ENCODE measurements at regions not wholly inside any gene's neighbourhood (a gene's known extent, or its start where the extent isn't known, plus 50 kb on each side); places are given as distances from the start of the nearest gene placed in this dataset.
"Not testable (repeated sequence)": the region's sequence is repeated elsewhere in the genome, so short reads cannot be mapped to it uniquely, and the experiment has no call there.

GRCh38 chr2:104976603-104977120 lies 61.2 kb upstream of the MRPS9 start:
- Histone ChIP-seq H3K27me3 (ENCODE audit: control insufficient read depth, insufficient read depth, low read length) (no peaks in the 10 kb centered on the region), H3K9me3 (ENCODE audit: control insufficient read depth in 2 of 3, insufficient read depth in 1 of 3, low read length in 3 of 3) (no peaks in the 10 kb centered on the region), H3K4me3 (ENCODE audit: low read length in 3 of 3) (no peak overlapping the region), H3K36me3 (ENCODE audit: control insufficient read depth in 2 of 3, insufficient read depth in 3 of 3, low read length in 3 of 3) (no peaks in the 10 kb centered on the region), H3K27ac (ENCODE audit: low read depth in 2 of 2, low read length in 2 of 2) (no peak overlapping the region), H3K9ac (ENCODE audit: low read length in 3 of 3) (no peak overlapping the region), H3K4me1 (ENCODE audit: control insufficient read depth in 2 of 3, insufficient read depth in 2 of 3, low read depth in 1 of 3, low read length in 3 of 3) (no peaks in the 10 kb centered on the region)
- FAIRE-seq: no peak
- peak in 1 of 5 donors; percentile 7 for DNase-seq
- TF ChIP-seq CTCF (IDR thresholded peaks at IDR 0.05; ENCODE audit: borderline replicate concordance, extremely low read depth, insufficient read depth): no peak
- intact Hi-C loops (cut with DNase I): no loop called here

- Histone ChIP-seq H3K27ac (ENCODE audit: low read depth in 2 of 2, low read length in 2 of 2) (no peak overlapping the region), H3K36me3 (ENCODE audit: control insufficient read depth in 2 of 3, insufficient read depth in 3 of 3, low read length in 3 of 3) (no peaks in the 10 kb centered on the region), H3K4me1 (ENCODE audit: control insufficient read depth in 2 of 3, insufficient read depth in 2 of 3, low read depth in 1 of 3, low read length in 3 of 3) (no peaks in the 10 kb centered on the region), H3K9me3 (ENCODE audit: control insufficient read depth in 2 of 3, insufficient read depth in 1 of 3, low read length in 3 of 3) (no peaks in the 10 kb centered on the region), H3K4me3 (ENCODE audit: low read length in 3 of 3) (no peak overlapping the region), H3K27me3 (ENCODE audit: control insufficient read depth, insufficient read depth, low read length) (no peaks in the 10 kb centered on the region), H3K9ac (ENCODE audit: low read length in 3 of 3) (no peak overlapping the region)
- DNase-seq (no peak), FAIRE-seq (no peak)
- intact Hi-C loops (cut with DNase I): no loop called here
- TF ChIP-seq CTCF (IDR thresholded peaks at IDR 0.05; ENCODE audit: borderline replicate concordance, extremely low read depth, insufficient read depth): no peak
Measured at GRCh38 chr2:104977958-104978357, 59.9 kb upstream of the MRPS9 start.

GRCh38 chr2:104979786-104980185 lies 58.1 kb upstream of the MRPS9 start:
- FAIRE-seq; H3K4me1 ChIP-seq (ENCODE audit: control insufficient read depth in 2 of 3, insufficient read depth in 2 of 3, low read depth in 1 of 3, low read length in 3 of 3); H3K27ac ChIP-seq (ENCODE audit: low read depth in 2 of 2, low read length in 2 of 2); H3K9ac ChIP-seq (ENCODE audit: low read length in 3 of 3); intact Hi-C loops (cut with DNase I); H3K36me3 ChIP-seq (ENCODE audit: control insufficient read depth in 2 of 3, insufficient read depth in 3 of 3, low read length in 3 of 3); H3K4me3 ChIP-seq (ENCODE audit: low read length in 3 of 3); H3K27me3 ChIP-seq (ENCODE audit: control insufficient read depth, insufficient read depth, low read length); H3K9me3 ChIP-seq (ENCODE audit: control insufficient read depth in 2 of 3, insufficient read depth in 1 of 3, low read length in 3 of 3): not testable (repeated sequence)
- peak in 2 of 5 donors; percentile 9 to 16 for DNase-seq

- FAIRE-seq (no peak), DNase-seq (no peak)
- Histone ChIP-seq H3K27me3 (ENCODE audit: control insufficient read depth, insufficient read depth, low read length) (no peaks in the 10 kb centered on the region), H3K27ac (ENCODE audit: low read depth in 2 of 2, low read length in 2 of 2) (no peak overlapping the region), H3K9ac (ENCODE audit: low read length in 3 of 3) (no peak overlapping the region), H3K4me1 (ENCODE audit: control insufficient read depth in 2 of 3, insufficient read depth in 2 of 3, low read depth in 1 of 3, low read length in 3 of 3) (no peaks in the 10 kb centered on the region), H3K4me3 (ENCODE audit: low read length in 3 of 3) (no peak overlapping the region), H3K36me3 (ENCODE audit: control insufficient read depth in 2 of 3, insufficient read depth in 3 of 3, low read length in 3 of 3) (no peaks in the 10 kb centered on the region), H3K9me3 (ENCODE audit: control insufficient read depth in 2 of 3, insufficient read depth in 1 of 3, low read length in 3 of 3) (no peaks in the 10 kb centered on the region)
- TF ChIP-seq CTCF (IDR thresholded peaks at IDR 0.05; ENCODE audit: borderline replicate concordance, extremely low read depth, insufficient read depth): no peak
- intact Hi-C loops (cut with DNase I): no loop called here
Measured at GRCh38 chr2:104982111-104982510, 55.8 kb upstream of the MRPS9 start.

Measured in kidney (tissue), 13 donors.